H1 (cell line): ENCODE measurements at regions not wholly inside any gene's neighbourhood (a gene's known extent, or its start where the extent isn't known, plus 50 kb on each side); places are given as distances from the start of the nearest gene placed in this dataset.

Source experiments
- CTCF ChIA-PET: fragments of 300-600 bp; sonication (Branson Sonifier 250); formaldehyde crosslinking; loops from one replicate; lab custom pipeline; 2021; ENCODE audit not compliant: partially characterized antibody; lab: Charles Lee
- POLR2A ChIA-PET: fragments of 300-600 bp; sonication (Branson Sonifier 250); formaldehyde crosslinking; loops from one replicate; lab custom pipeline; 2021; ENCODE audit warnings: inconsistent platforms; ENCODE audit not compliant: partially characterized antibody; lab: Charles Lee
- DNase-seq, 2 experiments: peaks; one replicate each; pipeline versions ENCODE4 v3.0.0 to v3.0.0-alpha.2; 2010 to 2022; ENCODE audit warnings: low spot score in 2 of 2, low read depth in 1 of 2, mixed read lengths in 1 of 2
- FAIRE-seq: peaks from 2 replicates; lab custom pipeline; 2011; peaks lifted over from hg19 to GRCh38; lab: Jason Lieb, UNC
- H2AFZ ChIP-seq: 2 replicates; pipeline ENCODE4 v1.8.1; 2012; ENCODE audit warnings: low read length, inconsistent platforms
- H2AK5ac ChIP-seq: 2 replicates; pipeline ENCODE4 v1.6.1; 2013; ENCODE audit warnings: low read depth, low read length
- H2BK120ac ChIP-seq: replicated peaks from 2 replicates; pipeline ENCODE3; 2013; ENCODE audit warnings: low read depth, low read length, inconsistent platforms
- H2BK12ac ChIP-seq: 2 replicates; pipeline ENCODE4 v1.6.1; 2013; ENCODE audit warnings: low read depth, low read length
- H2BK15ac ChIP-seq: 2 replicates; pipeline ENCODE4 v1.6.1; 2013; ENCODE audit warnings: low read length
- H2BK20ac ChIP-seq: 2 replicates; pipeline ENCODE4 v1.6.1; 2013; ENCODE audit warnings: low read length
- H2BK5ac ChIP-seq: 2 replicates; pipeline ENCODE4 v1.6.1; 2013; ENCODE audit warnings: low read depth, low read length
- H3K14ac ChIP-seq: 2 replicates; pipeline ENCODE4 v1.6.1; 2013; ENCODE audit warnings: inconsistent platforms; ENCODE audit not compliant: insufficient read length
- H3K18ac ChIP-seq: 2 replicates; pipeline ENCODE4 v1.6.1; 2013; ENCODE audit warnings: low read length; ENCODE audit errors: extremely low read depth
- H3K23ac ChIP-seq: 2 replicates; pipeline ENCODE4 v1.6.1; 2013; ENCODE audit warnings: inconsistent platforms; ENCODE audit not compliant: insufficient read length
- H3K23me2 ChIP-seq: 2 replicates; pipeline ENCODE4 v1.6.1; 2013; ENCODE audit warnings: low read depth, low read length
- H3K27ac ChIP-seq: 2 replicates; pipeline ENCODE4 v1.6.1; 2011; ENCODE audit warnings: low read depth, low read length, inconsistent platforms
- H3K27me3 ChIP-seq, 4 experiments: replicated peaks in 1 of 4; 1 replicate in 1 of 4; 2 replicates in 3 of 4; pipeline versions ENCODE4 v1.6.1 to v1.8.1; 2011 to 2013; ENCODE audit warnings: low read length in 3 of 4, mild to moderate bottlenecking in 3 of 4, inconsistent platforms in 2 of 4, mixed read lengths in 2 of 4, moderate library complexity in 1 of 4; ENCODE audit not compliant: control insufficient read depth in 3 of 4, insufficient read depth in 3 of 4; ENCODE audit errors: extremely low read depth in 1 of 4
- H3K36me3 ChIP-seq, 4 experiments: 2 replicates each; pipeline versions ENCODE4 v1.6.1 to v1.8.1; 2011 to 2013; ENCODE audit warnings: mild to moderate bottlenecking in 4 of 4, low read length in 3 of 4, moderate library complexity in 2 of 4, control low read depth in 1 of 4, inconsistent platforms in 1 of 4; ENCODE audit not compliant: insufficient read depth in 4 of 4, control insufficient read depth in 2 of 4
- H3K4ac ChIP-seq: replicated peaks from 2 replicates; pipeline ENCODE3; 2013; ENCODE audit warnings: low read length, low read depth, mixed read lengths, inconsistent platforms; ENCODE audit not compliant: insufficient read length
- H3K4me1 ChIP-seq, 4 experiments: replicated peaks in 1 of 4; 1 replicate in 1 of 4; 2 replicates in 3 of 4; pipeline versions ENCODE4 v1.6.1 to v1.8.1; 2011 to 2013; ENCODE audit warnings: low read length in 3 of 4, inconsistent platforms in 2 of 4, mixed read lengths in 1 of 4; ENCODE audit not compliant: insufficient read depth in 4 of 4, control insufficient read depth in 3 of 4
- H3K4me2 ChIP-seq, 2 experiments: 2 replicates each; pipeline versions ENCODE4 v1.6.1 to v1.8.1; 2011 to 2013; ENCODE audit warnings: low read depth in 2 of 2, low read length in 2 of 2, control low read depth in 1 of 2, inconsistent platforms in 1 of 2, mild to moderate bottlenecking in 1 of 2; ENCODE audit not compliant: insufficient read depth in 1 of 2
- H3K4me3 ChIP-seq, 4 experiments: fragments of 200-600, 300-600 bp in 1 of 4; sonication (generic), shearing (Covaris generic), sonication (Bioruptor Twin) in 1 of 4; 2 replicates each; pipeline versions ENCODE4 v1.5.1 to v1.8.1; 2011 to 2016; ENCODE audit warnings: low read length in 4 of 4, low read depth in 3 of 4, control low read depth in 2 of 4, inconsistent platforms in 2 of 4, mild to moderate bottlenecking in 2 of 4, mixed read lengths in 1 of 4, moderate library complexity in 1 of 4; ENCODE audit not compliant: insufficient read depth in 2 of 4; ENCODE audit errors: extremely low read depth in 1 of 4
- H3K56ac ChIP-seq: replicated peaks from 2 replicates; pipeline ENCODE3; 2013; ENCODE audit warnings: low read depth, mild to moderate bottlenecking, mixed read lengths, low read length, inconsistent platforms; ENCODE audit not compliant: insufficient read length
- H3K79me1 ChIP-seq: 2 replicates; pipeline ENCODE4 v1.6.1; 2013; ENCODE audit warnings: low read depth, low read length, control low read depth
- H3K79me2 ChIP-seq, 2 experiments: 2 replicates each; pipeline versions ENCODE4 v1.6.1 to v1.8.1; 2012 to 2013; ENCODE audit warnings: low read length in 2 of 2, mild to moderate bottlenecking in 2 of 2, inconsistent platforms in 1 of 2; ENCODE audit not compliant: insufficient read depth in 2 of 2, control insufficient read depth in 1 of 2
- H3K9ac ChIP-seq, 4 experiments: replicated peaks in 1 of 4; 1 replicate in 1 of 4; 2 replicates in 3 of 4; pipeline versions ENCODE4 v1.6.1 to v1.8.1; 2011 to 2013; ENCODE audit warnings: low read depth in 3 of 4, low read length in 3 of 4, control low read depth in 2 of 4, mild to moderate bottlenecking in 2 of 4, moderate library complexity in 2 of 4, inconsistent platforms in 1 of 4; ENCODE audit errors: extremely low read depth in 1 of 4
- H3K9me3 ChIP-seq, 2 experiments: 2 replicates each; pipeline versions ENCODE4 v1.6.1 to v1.8.1; 2012 to 2013; ENCODE audit warnings: mild to moderate bottlenecking in 2 of 2, moderate library complexity in 2 of 2, control low read depth in 1 of 2, inconsistent platforms in 1 of 2, low read depth in 1 of 2, low read length in 1 of 2, mixed read lengths in 1 of 2; ENCODE audit not compliant: insufficient read depth in 2 of 2
- H4K20me1 ChIP-seq, 2 experiments: replicated peaks in 1 of 2; 2 replicates each; pipeline versions ENCODE3 to v1.8.1; 2011 to 2013; ENCODE audit warnings: inconsistent platforms in 2 of 2, low read length in 2 of 2, mild to moderate bottlenecking in 1 of 2; ENCODE audit not compliant: insufficient read depth in 2 of 2, control insufficient read depth in 1 of 2
- H4K5ac ChIP-seq: 2 replicates; pipeline ENCODE4 v1.6.1; 2013; ENCODE audit warnings: low read length, low read depth, mixed read lengths, inconsistent platforms; ENCODE audit not compliant: insufficient read length
- H4K8ac ChIP-seq: 2 replicates; pipeline ENCODE4 v1.8.0; 2013; ENCODE audit warnings: mild to moderate bottlenecking, moderate library complexity, low read length, inconsistent platforms; ENCODE audit not compliant: insufficient read depth; ENCODE audit errors: extremely low read depth
- H4K91ac ChIP-seq: replicated peaks from 2 replicates; pipeline ENCODE3; 2013; ENCODE audit warnings: low read length, mixed read lengths, inconsistent platforms; ENCODE audit not compliant: insufficient read length
- ASH2L ChIP-seq: fragments of 200-600, 300-600 bp; sonication (generic); IDR thresholded peaks from one replicate; pipeline ENCODE4 v1.7.1; 2017; ENCODE audit warnings: low read length
- BRCA1 ChIP-seq: IDR thresholded peaks from 2 replicates; pipeline ENCODE4 v1.6.1; 2012; ENCODE audit warnings: low read depth, low read length, improper control_type of control experiment
- EZH2 ChIP-seq: fragments of 200-600 bp; sonication (generic); IDR thresholded peaks from 2 replicates; pipeline ENCODE4 v1.7.1; 2012; ENCODE audit warnings: low read depth, mild to moderate bottlenecking, moderate library complexity, low read length, inconsistent platforms; ENCODE audit not compliant: severe bottlenecking
- KDM4A ChIP-seq: IDR thresholded peaks from one replicate; pipeline ENCODE4 v1.7.1; 2012; ENCODE audit warnings: low read depth, mild to moderate bottlenecking, moderate library complexity, low read length, inconsistent platforms; ENCODE audit not compliant: severe bottlenecking
- POLR2A ChIP-seq, 2 experiments: IDR thresholded peaks; 1 replicate in 1 of 2; 2 replicates in 1 of 2; pipeline ENCODE4 v1.6.1; 2011; ENCODE audit warnings: low read depth in 2 of 2, low read length in 2 of 2, mild to moderate bottlenecking in 2 of 2; ENCODE audit errors: control extremely low read depth in 1 of 2
- RFX5 ChIP-seq: IDR thresholded peaks from 2 replicates; pipeline ENCODE4 v1.6.1; 2011; ENCODE audit warnings: low read depth, low read length, improper control_type of control experiment, borderline replicate concordance
- RXRA ChIP-seq: IDR thresholded peaks from 2 replicates; pipeline ENCODE4 v1.6.1; 2011; ENCODE audit warnings: low read depth, mild to moderate bottlenecking, low read length, moderate library complexity; ENCODE audit not compliant: insufficient read depth
- TAF7 ChIP-seq: optimal IDR thresholded peaks from 2 replicates; pipeline ENCODE3; 2011; ENCODE audit warnings: low read depth, mild to moderate bottlenecking, inconsistent platforms, low read length, moderate library complexity, borderline replicate concordance
- WGBS, 2 experiments: shearing (Covaris generic) in 1 of 2; methylation state at CpG; one replicate each; pipeline versions ENCODE4 v1.1.6 to v1.1.7; 2013 to 2015; ENCODE audit warnings: low lambda C conversion rate in 2 of 2, mixed read lengths in 2 of 2, inconsistent platforms in 1 of 2, low coverage in 1 of 2, missing lambda C conversion rate in 1 of 2; ENCODE audit not compliant: insufficient replicate concordance in 2 of 2, insufficient coverage in 1 of 2, insufficient read length in 1 of 2; ENCODE audit errors: extremely low coverage in 1 of 2, missing lambda C conversion rate in 1 of 2; 5-methylcytosine and 5-hydroxymethylcytosine counted together

- Histone ChIP-seq H3K9me3 (no peaks in the 10 kb centered on the region), H3K27ac (no peak overlapping the region), H3K18ac (no peak overlapping the region), H3K4me1 (no peaks in the 10 kb centered on the region), H3K23ac (no peak overlapping the region), H2BK20ac (no peak overlapping the region), H4K5ac (no peak overlapping the region), H3K23me2 (no peaks in the 10 kb centered on the region; the same call in 1 of the 2 replicates), H2BK12ac (no peak overlapping the region), H3K79me1 (no peaks in the 10 kb centered on the region), H3K36me3 (no peaks in the 10 kb centered on the region), H3K4me2 (no peak overlapping the region), H3K79me2 (no peaks in the 10 kb centered on the region), H2AFZ (no peak overlapping the region), H2BK15ac (no peak overlapping the region), H4K8ac (no peak overlapping the region), H3K4me3 (no peak overlapping the region), H2BK5ac (no peak overlapping the region), H4K20me1 (no peaks in the 10 kb centered on the region), H4K91ac (no peak overlapping the region), H3K27me3 (no peaks in the 10 kb centered on the region), H3K9ac (no peak overlapping the region), H3K14ac (no peak overlapping the region), H2BK120ac (no peak overlapping the region), H3K56ac (no peak overlapping the region), H3K4ac (no peak overlapping the region), H2AK5ac (no peak overlapping the region)
- TF ChIP-seq TAF7 (no peak), EZH2 (no peak), ASH2L (no peak), RFX5 (no peak), BRCA1 (no peak), RXRA (no peak), POLR2A (IDR thresholded peaks at IDR 0.05; ENCODE audit: control extremely low read depth in 1 of 2, low read depth in 2 of 2, low read length in 2 of 2) (no peak), KDM4A (no peak)
- FAIRE-seq (no peak), DNase-seq (no peak)
- ChIA-PET CTCF (no interaction called here), POLR2A (no interaction called here)
- WGBS, 2 experiments, result 100% methylated on average over 1 of the region's 1 CpG; no CpG with 5 or more reads in 1 of the 2 experiments
Measured at GRCh38 chr2:220959391-220959802, 612.7 kb downstream of the EPHA4 start.
